ENCODE measurements at regions not wholly inside any gene's neighbourhood (a gene's known extent, or its start where the extent isn't known, plus 50 kb on each side); places are given as distances from the start of the nearest gene placed in this dataset.

DNA sequence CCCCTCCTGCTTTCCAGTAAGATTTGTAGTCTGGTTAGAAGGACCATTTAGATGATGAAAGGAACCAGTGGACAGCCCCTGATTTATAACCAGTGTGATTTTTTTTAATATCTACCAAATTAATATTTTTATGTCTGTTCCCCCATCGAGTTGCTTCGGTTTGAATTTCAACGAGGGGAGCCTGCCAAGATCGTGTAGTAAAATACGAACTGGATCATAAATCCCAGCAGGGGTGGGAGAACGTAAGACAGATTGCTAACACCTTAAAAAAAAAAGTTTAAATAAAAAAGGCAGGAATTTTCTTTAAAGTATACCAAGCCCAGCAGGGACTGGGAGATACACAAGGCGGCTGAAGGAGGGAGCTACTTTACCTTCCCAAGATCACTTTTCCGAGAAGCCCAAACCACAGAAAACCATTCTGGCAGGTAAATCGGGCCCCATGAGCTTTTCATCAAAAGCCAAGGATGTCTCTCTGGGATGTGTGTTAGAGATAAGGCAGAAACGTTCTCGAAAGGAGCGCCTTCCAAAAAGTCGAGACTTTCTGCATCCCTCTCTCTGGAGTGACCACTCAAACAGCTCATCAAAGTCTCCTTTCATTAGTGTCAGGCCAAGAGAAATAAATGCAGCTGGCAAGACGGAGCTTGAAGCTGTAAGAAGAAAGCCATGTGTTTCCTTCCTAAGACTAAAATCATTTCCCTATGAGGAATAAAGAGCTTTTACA lies 270.5 kb upstream of the NFE2L3 start:
- TF ChIP-seq, protein P1, sequence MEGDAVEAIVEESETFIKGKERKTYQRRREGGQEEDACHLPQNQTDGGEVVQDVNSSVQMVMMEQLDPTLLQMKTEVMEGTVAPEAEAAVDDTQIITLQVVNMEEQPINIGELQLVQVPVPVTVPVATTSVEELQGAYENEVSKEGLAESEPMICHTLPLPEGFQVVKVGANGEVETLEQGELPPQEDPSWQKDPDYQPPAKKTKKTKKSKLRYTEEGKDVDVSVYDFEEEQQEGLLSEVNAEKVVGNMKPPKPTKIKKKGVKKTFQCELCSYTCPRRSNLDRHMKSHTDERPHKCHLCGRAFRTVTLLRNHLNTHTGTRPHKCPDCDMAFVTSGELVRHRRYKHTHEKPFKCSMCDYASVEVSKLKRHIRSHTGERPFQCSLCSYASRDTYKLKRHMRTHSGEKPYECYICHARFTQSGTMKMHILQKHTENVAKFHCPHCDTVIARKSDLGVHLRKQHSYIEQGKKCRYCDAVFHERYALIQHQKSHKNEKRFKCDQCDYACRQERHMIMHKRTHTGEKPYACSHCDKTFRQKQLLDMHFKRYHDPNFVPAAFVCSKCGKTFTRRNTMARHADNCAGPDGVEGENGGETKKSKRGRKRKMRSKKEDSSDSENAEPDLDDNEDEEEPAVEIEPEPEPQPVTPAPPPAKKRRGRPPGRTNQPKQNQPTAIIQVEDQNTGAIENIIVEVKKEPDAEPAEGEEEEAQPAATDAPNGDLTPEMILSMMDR (conservative IDR thresholded peaks at IDR 0.05 in 1 of 2, IDR thresholded peaks at IDR 0.05 in 1 of 2; ENCODE audit: low read depth in 1 of 2, low read length in 2 of 2): no peak
- no peak for TF ChIP-seq EZH2 (IDR thresholded peaks at IDR 0.05; ENCODE audit: low read length, missing control alignments)
